CD14-positive monocyte (primary cell): ENCODE measurements at regions not wholly inside any gene's neighbourhood (a gene's known extent, or its start where the extent isn't known, plus 50 kb on each side); places are given as distances from the start of the nearest gene placed in this dataset.

ENCODE experiments used
- DNase-seq, 3 donors: peaks; one replicate each; pipeline ENCODE4 v3.0.0-alpha.2; 2011 to 2022
- H2AFZ ChIP-seq: 2 replicates; pipeline ENCODE4 v1.6.0; 2012; ENCODE audit warnings: mild to moderate bottlenecking, low read depth, low read length, inconsistent platforms; ENCODE audit not compliant: insufficient read depth, poor library complexity, severe bottlenecking
- H3K27ac ChIP-seq, 2 donors: 1 replicate in 1 of 2; 2 replicates in 1 of 2; pipeline ENCODE4 v1.5.1; 2012 to 2013; ENCODE audit warnings: low read length in 2 of 2, control low read depth in 1 of 2, inconsistent platforms in 1 of 2, low read depth in 1 of 2, mild to moderate bottlenecking in 1 of 2
- H3K27me3 ChIP-seq, 2 donors: one replicate each; pipeline versions ENCODE4 v1.6.0 to v1.6.1; 2011 to 2013; ENCODE audit warnings: low read length in 2 of 2; ENCODE audit not compliant: control insufficient read depth in 2 of 2, insufficient read depth in 2 of 2
- H3K36me3 ChIP-seq, 2 donors: replicated peaks in 1 of 2; 1 replicate in 1 of 2; 2 replicates in 1 of 2; pipeline versions ENCODE4 v1.5.1 to v1.6.1; 2012 to 2013; ENCODE audit warnings: low read length in 2 of 2, control low read depth in 1 of 2, inconsistent platforms in 1 of 2, mild to moderate bottlenecking in 1 of 2; ENCODE audit not compliant: insufficient read depth in 2 of 2, control insufficient read depth in 1 of 2
- H3K4me1 ChIP-seq, 2 donors: 1 replicate in 1 of 2; 2 replicates in 1 of 2; pipeline versions ENCODE4 v1.5.1 to v1.6.1; 2012 to 2013; ENCODE audit warnings: low read length in 2 of 2, control low read depth in 1 of 2, inconsistent platforms in 1 of 2, mild to moderate bottlenecking in 1 of 2, moderate library complexity in 1 of 2; ENCODE audit not compliant: insufficient read depth in 2 of 2, control insufficient read depth in 1 of 2
- H3K4me2 ChIP-seq: replicated peaks from 2 replicates; pipeline ENCODE3; 2012; ENCODE audit warnings: low read length, moderate library complexity, mild to moderate bottlenecking; ENCODE audit not compliant: poor library complexity, severe bottlenecking; ENCODE audit errors: extremely low read depth
- H3K4me3 ChIP-seq, 3 experiments: fragments of 200-600 bp in 1 of 3; sonication (generic) in 1 of 3; replicated peaks in 1 of 3; 1 replicate in 2 of 3; 2 replicates in 1 of 3; pipeline ENCODE4 v1.5.1; 2011 to 2013; ENCODE audit warnings: low read length in 3 of 3, mild to moderate bottlenecking in 3 of 3, control low read depth in 2 of 3, low read depth in 2 of 3, inconsistent platforms in 1 of 3, moderate library complexity in 1 of 3
- H3K79me2 ChIP-seq: 2 replicates; pipeline ENCODE4 v1.6.0; 2012; ENCODE audit warnings: mild to moderate bottlenecking, control low read depth, inconsistent platforms, low read length, moderate library complexity; ENCODE audit not compliant: insufficient read depth
- H3K9ac ChIP-seq: 2 replicates; pipeline ENCODE4 v1.6.0; 2017; ENCODE audit warnings: low read length, mild to moderate bottlenecking; ENCODE audit not compliant: insufficient read depth, poor library complexity, severe bottlenecking
- H3K9me3 ChIP-seq, 2 donors: replicated peaks in 1 of 2; 1 replicate in 1 of 2; 2 replicates in 1 of 2; pipeline versions ENCODE4 v1.5.1 to v1.6.1; 2012 to 2013; ENCODE audit warnings: low read length in 2 of 2, control low read depth in 1 of 2; ENCODE audit not compliant: control insufficient read depth in 1 of 2, insufficient read depth in 1 of 2
- H4K20me1 ChIP-seq: 2 replicates; pipeline ENCODE4 v1.6.0; 2012; ENCODE audit warnings: mild to moderate bottlenecking, low read length, control low read depth, moderate library complexity; ENCODE audit not compliant: insufficient read depth
- H3K27ac Mint-ChIP-seq, 7 donors: one replicate each; pipeline ENCODE4 v1.8.0; 2020; ENCODE audit warnings: mild to moderate bottlenecking in 7 of 7, mixed read lengths in 7 of 7, moderate library complexity in 6 of 7, inconsistent platforms in 2 of 7
- H3K27me3 Mint-ChIP-seq, 3 donors: one replicate each; pipeline ENCODE4 v1.8.0; 2021 to 2022; ENCODE audit warnings: low read depth in 3 of 3, mild to moderate bottlenecking in 3 of 3, mixed read lengths in 3 of 3, moderate library complexity in 3 of 3, inconsistent platforms in 1 of 3
- H3K36me3 Mint-ChIP-seq, 2 donors: one replicate each; pipeline ENCODE4 v1.8.0; 2020; ENCODE audit warnings: mixed read lengths in 2 of 2, inconsistent platforms in 1 of 2, mild to moderate bottlenecking in 1 of 2
- H3K4me1 Mint-ChIP-seq: one replicate; pipeline ENCODE4 v1.8.0; 2020; ENCODE audit warnings: mild to moderate bottlenecking, mixed read lengths
- H3K4me3 Mint-ChIP-seq, 2 donors: one replicate each; pipeline ENCODE4 v1.8.0; 2020; ENCODE audit warnings: mild to moderate bottlenecking in 2 of 2, mixed read lengths in 2 of 2, moderate library complexity in 1 of 2
- H3K9me3 Mint-ChIP-seq, 7 donors: one replicate each; pipeline ENCODE4 v1.8.0; 2020 to 2022; ENCODE audit warnings: mixed read lengths in 7 of 7, mild to moderate bottlenecking in 6 of 7, moderate library complexity in 6 of 7, inconsistent platforms in 2 of 7
- WGBS: methylation state at CpG from one replicate; pipeline ENCODE4 v1.1.5; 2013; ENCODE audit warnings: missing lambda C conversion rate; ENCODE audit not compliant: insufficient coverage; 5-methylcytosine and 5-hydroxymethylcytosine counted together
- intact Hi-C, 2 donors: fragments of 100-400 bp; cut with micrococcal nuclease; formaldehyde crosslinking; loops; one replicate each; pipeline versions ENCODE4 v1.15.0 to v1.15.1; 2023
- TF ChIP-seq, protein P1 (sequence below): fragments of 200-600 bp; IDR thresholded peaks from one replicate; pipeline ENCODE4 v1.8.0; 2022; ENCODE audit warnings: antibody characterized with exemption, mild to moderate bottlenecking

DNA sequence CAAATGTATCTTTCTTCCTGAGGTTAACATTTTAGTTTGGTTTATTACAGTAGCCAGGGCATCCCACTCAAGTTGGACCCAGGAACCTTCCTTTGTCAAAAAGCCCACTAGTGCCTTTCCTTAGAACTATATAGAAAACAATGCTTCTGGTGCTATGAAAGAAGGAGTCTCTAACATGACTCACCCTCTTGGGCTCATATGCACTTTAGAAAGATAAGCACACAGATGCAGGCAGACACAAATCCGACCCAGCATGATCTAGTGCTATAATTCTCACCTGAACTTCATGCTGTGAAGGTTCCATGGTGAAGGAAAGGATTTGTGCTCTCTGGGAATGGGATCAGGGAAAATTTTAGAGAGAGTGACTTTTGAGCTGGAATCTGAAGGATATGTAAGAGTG is 289.4 kb downstream of the ANKRD50 start:
- DNase-seq: no peak
- Histone ChIP-seq H3K27me3 (no peaks in the 10 kb centered on the region), H4K20me1 (no peaks in the 10 kb centered on the region), H3K27ac (no peak overlapping the region), H3K9me3 (no peaks in the 10 kb centered on the region), H3K9ac (no peak overlapping the region), H3K36me3 (no peaks in the 10 kb centered on the region), H3K79me2 (no peaks in the 10 kb centered on the region), H3K4me2 (no peak overlapping the region), H3K4me3 (no peak overlapping the region), H3K4me1 (no peaks in the 10 kb centered on the region), H2AFZ (no peak overlapping the region)
- intact Hi-C loops: no loop called here
- TF ChIP-seq, protein P1, sequence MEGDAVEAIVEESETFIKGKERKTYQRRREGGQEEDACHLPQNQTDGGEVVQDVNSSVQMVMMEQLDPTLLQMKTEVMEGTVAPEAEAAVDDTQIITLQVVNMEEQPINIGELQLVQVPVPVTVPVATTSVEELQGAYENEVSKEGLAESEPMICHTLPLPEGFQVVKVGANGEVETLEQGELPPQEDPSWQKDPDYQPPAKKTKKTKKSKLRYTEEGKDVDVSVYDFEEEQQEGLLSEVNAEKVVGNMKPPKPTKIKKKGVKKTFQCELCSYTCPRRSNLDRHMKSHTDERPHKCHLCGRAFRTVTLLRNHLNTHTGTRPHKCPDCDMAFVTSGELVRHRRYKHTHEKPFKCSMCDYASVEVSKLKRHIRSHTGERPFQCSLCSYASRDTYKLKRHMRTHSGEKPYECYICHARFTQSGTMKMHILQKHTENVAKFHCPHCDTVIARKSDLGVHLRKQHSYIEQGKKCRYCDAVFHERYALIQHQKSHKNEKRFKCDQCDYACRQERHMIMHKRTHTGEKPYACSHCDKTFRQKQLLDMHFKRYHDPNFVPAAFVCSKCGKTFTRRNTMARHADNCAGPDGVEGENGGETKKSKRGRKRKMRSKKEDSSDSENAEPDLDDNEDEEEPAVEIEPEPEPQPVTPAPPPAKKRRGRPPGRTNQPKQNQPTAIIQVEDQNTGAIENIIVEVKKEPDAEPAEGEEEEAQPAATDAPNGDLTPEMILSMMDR: no peak
- H3K4me3 Mint-ChIP-seq: no peak overlapping the region
- no peak overlapping the region for H3K27ac Mint-ChIP-seq
- H3K4me1 Mint-ChIP-seq: no peaks in the 10 kb centered on the region
- H3K36me3 Mint-ChIP-seq: no peaks in the 10 kb centered on the region
- no CpG with 5 or more reads among the region's 1 CpG for WGBS
- H3K9me3 Mint-ChIP-seq: peaks cover 0 to 6% (median 1%) of the 10 kb centered on the region in 7 donors
- peaks cover 0 to 2% (median 1%) of the 10 kb centered on the region in 3 donors for H3K27me3 Mint-ChIP-seq

DNA sequence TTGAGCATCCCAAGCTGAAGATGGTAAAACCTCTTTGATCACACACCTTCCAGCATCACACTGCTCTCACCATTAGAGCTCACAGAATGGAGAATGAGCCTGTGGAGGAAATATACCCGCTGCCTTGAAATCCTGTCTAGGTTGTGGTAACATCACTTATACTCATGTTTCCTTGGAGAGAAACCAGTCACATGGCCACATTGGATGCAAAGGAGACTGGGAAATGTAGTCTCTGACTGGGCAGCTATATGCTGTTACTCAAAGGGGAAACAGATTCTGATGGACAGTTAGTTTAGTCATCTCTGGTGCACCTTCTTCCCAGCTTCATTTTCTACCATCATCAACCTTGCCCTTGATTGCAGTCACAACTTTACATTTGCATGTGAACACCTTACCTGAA is 286.3 kb downstream of the ANKRD50 start:
- H3K9me3 ChIP-seq: no peaks in the 10 kb centered on the region
- H3K4me3 ChIP-seq: no peak overlapping the region
- Mint-ChIP-seq H3K36me3 (no peaks in the 10 kb centered on the region), H3K27me3 (peaks cover 0 to 5% (median 1%) of the 10 kb centered on the region in 3 donors), H3K27ac (no peak overlapping the region), H3K4me3 (no peak overlapping the region), H3K4me1 (no peaks in the 10 kb centered on the region), H3K9me3 (peaks cover 0 to 3% (median 1%) of the 10 kb centered on the region in 7 donors)
- H3K79me2 ChIP-seq: no peaks in the 10 kb centered on the region
- TF ChIP-seq, protein P1: no peak
- no peaks in the 10 kb centered on the region for H3K36me3 ChIP-seq
- DNase-seq: no peak
- no peaks in the 10 kb centered on the region for H3K27me3 ChIP-seq
- intact Hi-C loops: no loop called here
- WGBS: no CpG with 5 or more reads among the region's 1 CpG
- H2AFZ ChIP-seq: no peak overlapping the region
- no peaks in the 10 kb centered on the region for H3K4me1 ChIP-seq
- no peak overlapping the region for H3K9ac ChIP-seq
- H3K27ac ChIP-seq: no peak overlapping the region
- no peak overlapping the region for H3K4me2 ChIP-seq
- H4K20me1 ChIP-seq: no peaks in the 10 kb centered on the region
